ENCODE measurements at regions not wholly inside any gene's neighbourhood (a gene's known extent, or its start where the extent isn't known, plus 50 kb on each side); places are given as distances from the start of the nearest gene placed in this dataset.

DNA sequence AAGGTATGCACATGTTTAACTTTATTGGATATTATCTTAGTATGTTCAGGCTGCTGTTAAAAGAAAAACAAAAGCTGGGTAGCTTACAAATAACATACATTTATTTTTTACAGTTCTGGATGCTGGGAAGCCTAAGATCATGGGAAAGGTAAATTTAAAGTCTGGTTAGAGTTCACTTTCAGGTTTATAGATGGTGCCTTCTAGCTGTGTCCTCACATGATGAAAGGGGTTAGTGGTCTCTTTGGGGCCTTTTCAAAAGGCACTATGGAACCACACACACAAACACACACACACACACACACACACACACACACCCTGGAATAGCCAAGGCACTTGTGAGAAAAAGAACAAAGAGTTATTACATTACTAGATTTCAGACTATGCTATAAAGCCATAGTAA, 805.8 kb upstream of the GJE1 start:
- no peak for TF ChIP-seq POLR2A (IDR thresholded peaks at IDR 0.05)
- TF ChIP-seq, protein P1, sequence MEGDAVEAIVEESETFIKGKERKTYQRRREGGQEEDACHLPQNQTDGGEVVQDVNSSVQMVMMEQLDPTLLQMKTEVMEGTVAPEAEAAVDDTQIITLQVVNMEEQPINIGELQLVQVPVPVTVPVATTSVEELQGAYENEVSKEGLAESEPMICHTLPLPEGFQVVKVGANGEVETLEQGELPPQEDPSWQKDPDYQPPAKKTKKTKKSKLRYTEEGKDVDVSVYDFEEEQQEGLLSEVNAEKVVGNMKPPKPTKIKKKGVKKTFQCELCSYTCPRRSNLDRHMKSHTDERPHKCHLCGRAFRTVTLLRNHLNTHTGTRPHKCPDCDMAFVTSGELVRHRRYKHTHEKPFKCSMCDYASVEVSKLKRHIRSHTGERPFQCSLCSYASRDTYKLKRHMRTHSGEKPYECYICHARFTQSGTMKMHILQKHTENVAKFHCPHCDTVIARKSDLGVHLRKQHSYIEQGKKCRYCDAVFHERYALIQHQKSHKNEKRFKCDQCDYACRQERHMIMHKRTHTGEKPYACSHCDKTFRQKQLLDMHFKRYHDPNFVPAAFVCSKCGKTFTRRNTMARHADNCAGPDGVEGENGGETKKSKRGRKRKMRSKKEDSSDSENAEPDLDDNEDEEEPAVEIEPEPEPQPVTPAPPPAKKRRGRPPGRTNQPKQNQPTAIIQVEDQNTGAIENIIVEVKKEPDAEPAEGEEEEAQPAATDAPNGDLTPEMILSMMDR (IDR thresholded peaks at IDR 0.05) = no peak

All from Peyer's patch (tissue), 4 donors.